Cardiac fibroblast (primary cell): ENCODE measurements at regions not wholly inside any gene's neighbourhood (a gene's known extent, or its start where the extent isn't known, plus 50 kb on each side); places are given as distances from the start of the nearest gene placed in this dataset.
"Not testable (repeated sequence)": the region's sequence is repeated elsewhere in the genome, so short reads cannot be mapped to it uniquely, and the experiment has no call there.

Source experiments
- DNase-seq, 2 donors: peaks; one replicate each; pipeline versions ENCODE4 v3.0.0 to v3.0.0-alpha.2; 2010; ENCODE audit warnings: low read depth in 2 of 2
- H3K4me3 ChIP-seq, 2 donors: replicated peaks in 1 of 2; 1 replicate in 1 of 2; 2 replicates in 1 of 2; pipeline ENCODE4 v1.5.1; 2011; ENCODE audit warnings: low read depth in 2 of 2, low read length in 2 of 2, mild to moderate bottlenecking in 2 of 2, moderate library complexity in 1 of 2
- TF ChIP-seq, protein P1 (sequence below): IDR thresholded peaks from one replicate; pipeline ENCODE4 v1.5.1; 2011; ENCODE audit warnings: low read depth, mild to moderate bottlenecking, low read length, inconsistent platforms

DNA sequence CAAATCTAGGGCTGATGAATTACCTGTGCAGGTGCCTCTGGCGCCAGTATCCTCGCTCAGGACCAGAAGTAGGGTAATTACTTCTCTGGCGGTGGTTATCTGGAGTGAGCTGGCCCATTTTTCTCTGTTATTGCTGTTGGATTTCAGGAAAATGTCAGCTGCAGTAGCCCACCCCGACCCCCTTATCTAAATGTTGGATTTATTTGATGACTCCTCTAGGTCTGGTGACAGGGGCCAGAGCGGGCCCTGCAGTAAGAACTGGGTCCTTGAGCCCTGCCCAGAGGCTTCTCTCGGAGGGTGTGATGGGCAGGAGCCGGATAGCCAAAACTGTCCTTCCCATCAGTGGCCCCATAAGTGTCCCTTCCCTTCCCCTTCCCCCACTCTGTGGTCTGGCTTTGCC lies 384.3 kb downstream of the PTPRU start:
- no peak for DNase-seq
- TF ChIP-seq, protein P1, sequence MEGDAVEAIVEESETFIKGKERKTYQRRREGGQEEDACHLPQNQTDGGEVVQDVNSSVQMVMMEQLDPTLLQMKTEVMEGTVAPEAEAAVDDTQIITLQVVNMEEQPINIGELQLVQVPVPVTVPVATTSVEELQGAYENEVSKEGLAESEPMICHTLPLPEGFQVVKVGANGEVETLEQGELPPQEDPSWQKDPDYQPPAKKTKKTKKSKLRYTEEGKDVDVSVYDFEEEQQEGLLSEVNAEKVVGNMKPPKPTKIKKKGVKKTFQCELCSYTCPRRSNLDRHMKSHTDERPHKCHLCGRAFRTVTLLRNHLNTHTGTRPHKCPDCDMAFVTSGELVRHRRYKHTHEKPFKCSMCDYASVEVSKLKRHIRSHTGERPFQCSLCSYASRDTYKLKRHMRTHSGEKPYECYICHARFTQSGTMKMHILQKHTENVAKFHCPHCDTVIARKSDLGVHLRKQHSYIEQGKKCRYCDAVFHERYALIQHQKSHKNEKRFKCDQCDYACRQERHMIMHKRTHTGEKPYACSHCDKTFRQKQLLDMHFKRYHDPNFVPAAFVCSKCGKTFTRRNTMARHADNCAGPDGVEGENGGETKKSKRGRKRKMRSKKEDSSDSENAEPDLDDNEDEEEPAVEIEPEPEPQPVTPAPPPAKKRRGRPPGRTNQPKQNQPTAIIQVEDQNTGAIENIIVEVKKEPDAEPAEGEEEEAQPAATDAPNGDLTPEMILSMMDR, result no peak
- no peak overlapping the region for H3K4me3 ChIP-seq

GRCh38 chr1:29607236-29607635 lies 370.9 kb downstream of the PTPRU start:
- no peak for DNase-seq
- TF ChIP-seq, protein P1, result no peak
- no peak overlapping the region for H3K4me3 ChIP-seq

- not testable (repeated sequence) for H3K4me3 ChIP-seq, DNase-seq
Observed at GRCh38 chr1:29604796-29605195, 368.5 kb downstream of the PTPRU start.

GRCh38 chr1:29603622-29604021 lies 367.3 kb downstream of the PTPRU start:
- TF ChIP-seq, protein P1, result no peak
- no peak for DNase-seq
- H3K4me3 ChIP-seq, result no peak overlapping the region

DNA sequence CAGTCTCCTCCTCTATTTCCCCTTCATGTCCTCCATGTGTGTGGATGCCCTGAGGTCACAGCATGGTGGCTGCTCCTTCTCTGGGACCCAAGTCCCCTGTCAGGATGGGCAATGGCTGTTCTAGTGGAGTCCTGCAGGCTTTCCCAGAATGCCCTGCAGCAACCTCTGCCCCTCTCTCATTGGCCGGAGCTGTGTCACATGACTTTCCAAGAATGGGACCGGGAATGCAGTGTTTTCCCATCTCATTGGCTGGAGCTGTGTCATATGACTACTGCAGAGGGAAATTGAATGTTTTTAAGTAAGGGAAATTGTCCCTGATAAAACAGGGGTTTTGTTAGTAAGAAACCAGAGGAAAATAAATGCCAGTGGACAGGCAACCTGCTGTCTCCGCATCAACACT lies 365.9 kb downstream of the PTPRU start:
- no peak overlapping the region for H3K4me3 ChIP-seq
- DNase-seq, result no peak
- TF ChIP-seq, protein P1, result no peak

DNA sequence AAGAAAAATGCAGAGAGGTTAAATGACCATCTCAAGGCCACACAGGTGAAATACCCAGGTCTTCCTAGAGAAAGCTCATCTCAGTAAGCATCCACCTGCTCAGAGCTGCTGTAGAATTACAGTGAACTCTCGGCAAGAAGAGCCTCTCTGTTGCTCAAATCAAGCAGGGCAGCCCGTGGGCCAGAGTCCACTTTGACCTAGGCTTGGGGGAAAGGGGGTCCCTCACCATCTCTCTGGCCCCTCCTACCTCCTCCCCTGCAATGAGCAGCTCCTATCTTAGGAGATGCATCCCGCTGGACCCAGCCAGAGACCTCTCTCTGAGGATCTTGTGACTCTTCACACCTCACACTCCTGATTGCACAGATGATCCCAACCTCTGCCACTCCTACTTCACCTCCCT lies 364.7 kb downstream of the PTPRU start:
- no peak overlapping the region for H3K4me3 ChIP-seq
- no peak for DNase-seq
- TF ChIP-seq, protein P1, result no peak

DNA sequence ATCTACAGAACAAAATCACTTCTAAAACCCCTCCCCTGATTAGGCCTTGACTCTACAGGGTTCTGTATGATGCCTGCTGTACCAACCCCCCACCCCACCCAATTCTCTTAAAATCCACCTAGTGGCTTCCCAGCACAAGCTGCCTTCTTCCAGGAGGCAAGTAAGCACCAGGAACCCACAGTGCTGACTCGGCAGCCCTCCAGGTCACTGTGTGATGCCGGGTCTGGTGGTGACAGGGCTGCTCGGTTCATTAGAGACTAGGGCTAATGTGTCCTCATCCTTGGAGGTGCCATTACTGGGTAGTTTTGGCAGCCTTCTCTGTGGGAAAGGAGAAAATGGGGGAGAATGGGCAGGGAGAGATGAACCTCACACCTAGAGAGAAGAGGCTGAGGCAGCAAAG lies 363.5 kb downstream of the PTPRU start:
- TF ChIP-seq, protein P1, result no peak
- no peak overlapping the region for H3K4me3 ChIP-seq
- no peak for DNase-seq
